Gastroesophageal sphincter (tissue), 4 donors: ENCODE measurements at regions not wholly inside any gene's neighbourhood (a gene's known extent, or its start where the extent isn't known, plus 50 kb on each side); places are given as distances from the start of the nearest gene placed in this dataset.
A peak's percentile ranks its signal among the peaks of the same experiment; 100 is the strongest.

Experiments
- ATAC-seq: fragments of 150-250 bp; one replicate; pipeline ENCODE4 v1.9.1; 2016; ENCODE audit warnings: mild to moderate bottlenecking, moderate library complexity
- H3K27ac ChIP-seq, 4 donors: fragments of 200-600 bp; sonication (generic) in 3 of 4; 1 replicate in 3 of 4; 2 replicates in 1 of 4; pipeline ENCODE4 v1.5.1; 2016 to 2019
- H3K27me3 ChIP-seq: fragments of 200-600 bp; sonication (generic); one replicate; pipeline ENCODE4 v1.5.1; 2019
- H3K36me3 ChIP-seq, 2 donors: fragments of 200-600 bp; sonication (generic); one replicate each; pipeline ENCODE4 v1.5.1; 2019; ENCODE audit warnings: control low read depth in 1 of 2
- H3K4me1 ChIP-seq, 3 donors: fragments of 200-600 bp; sonication (generic); 1 replicate in 2 of 3; 2 replicates in 1 of 3; pipeline ENCODE4 v1.5.1; 2016 to 2019; ENCODE audit warnings: control low read depth in 2 of 3
- H3K4me3 ChIP-seq, 2 donors: fragments of 200-600 bp; sonication (generic); one replicate each; pipeline ENCODE4 v1.5.1; 2019; ENCODE audit warnings: mild to moderate bottlenecking in 1 of 2, moderate library complexity in 1 of 2
- H3K9me3 ChIP-seq, 3 donors: fragments of 200-600 bp; sonication (generic); one replicate each; pipeline ENCODE4 v1.5.1; 2017 to 2019; ENCODE audit warnings: control low read depth in 2 of 3
- EP300 ChIP-seq: sonication (generic); formaldehyde crosslinking; IDR thresholded peaks from one replicate; pipeline ENCODE4 v1.6.1; 2017; ENCODE audit warnings: antibody characterized with exemption, mild to moderate bottlenecking
- POLR2A ChIP-seq, 2 donors: fragments of 450-650 bp; IDR thresholded peaks; one replicate each; pipeline ENCODE4 v1.6.1; 2017; ENCODE audit warnings: antibody characterized with exemption in 2 of 2, mild to moderate bottlenecking in 2 of 2, moderate library complexity in 1 of 2
- POLR2AphosphoS5 ChIP-seq: sonication (generic); formaldehyde crosslinking; IDR thresholded peaks from one replicate; pipeline ENCODE4 v1.6.1; 2017; ENCODE audit warnings: antibody characterized with exemption
- WGBS, 2 donors: methylation state at CpG; one replicate each; pipeline ENCODE4 v1.1.5; 2018; ENCODE audit warnings: low coverage in 1 of 2; 5-methylcytosine and 5-hydroxymethylcytosine counted together
- TF ChIP-seq, protein P1 (sequence below), 4 experiments: fragments of 200-600 bp in 2 of 4; fragments of 450-650 bp in 2 of 4; sonication (generic) in 1 of 4; IDR thresholded peaks; one replicate each; pipeline ENCODE4 v1.5.1; 2017 to 2019; ENCODE audit warnings: antibody characterized with exemption in 4 of 4, mild to moderate bottlenecking in 2 of 4, moderate library complexity in 2 of 4

DNA sequence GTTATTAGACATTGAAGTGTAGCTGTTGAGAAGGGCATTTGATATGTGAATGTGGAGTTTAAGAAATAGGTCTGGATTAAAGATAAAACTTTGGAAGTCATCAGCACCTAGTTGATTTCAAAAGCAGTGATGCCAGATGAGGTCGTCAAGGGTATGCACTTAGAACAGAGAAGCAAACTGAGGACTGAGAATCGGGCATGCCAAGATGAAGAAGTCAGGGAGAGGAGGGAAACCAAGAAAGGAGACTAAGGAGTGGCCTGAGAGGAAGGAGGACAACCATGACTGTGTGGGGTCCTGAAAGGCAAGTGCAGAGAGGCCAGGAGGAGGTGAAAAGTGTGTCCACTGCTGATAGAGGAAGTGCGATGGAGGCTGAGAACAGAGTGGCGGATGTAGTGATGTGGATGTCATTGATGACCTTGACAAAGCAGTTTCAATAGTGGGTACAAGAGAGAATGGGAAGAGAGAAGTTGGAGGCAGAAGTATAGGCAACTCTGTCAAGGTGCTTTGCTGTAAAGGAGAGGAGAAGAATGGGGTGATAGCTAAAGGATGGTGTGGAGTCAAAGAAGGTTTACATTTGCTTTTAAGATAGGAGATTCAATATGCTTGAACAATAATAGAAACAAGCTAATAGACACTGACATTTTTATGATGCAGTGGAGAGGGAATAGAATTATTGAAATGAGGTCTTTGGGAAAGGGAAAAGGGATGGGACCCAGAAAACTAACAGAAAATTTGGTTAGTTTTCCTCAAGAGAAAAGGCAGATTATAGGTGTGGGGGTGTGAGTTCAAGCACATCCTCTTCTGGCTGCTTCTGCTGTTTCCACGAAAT lies 139.7 kb upstream of the TMEM170B start:
- no peak for ATAC-seq
- H3K4me3 ChIP-seq = no peak overlapping the region
- no peaks in the 10 kb centered on the region for H3K27me3 ChIP-seq
- no peak overlapping the region for H3K27ac ChIP-seq
- TF ChIP-seq POLR2A (IDR thresholded peaks at IDR 0.05) = no peak
- TF ChIP-seq, protein P1, sequence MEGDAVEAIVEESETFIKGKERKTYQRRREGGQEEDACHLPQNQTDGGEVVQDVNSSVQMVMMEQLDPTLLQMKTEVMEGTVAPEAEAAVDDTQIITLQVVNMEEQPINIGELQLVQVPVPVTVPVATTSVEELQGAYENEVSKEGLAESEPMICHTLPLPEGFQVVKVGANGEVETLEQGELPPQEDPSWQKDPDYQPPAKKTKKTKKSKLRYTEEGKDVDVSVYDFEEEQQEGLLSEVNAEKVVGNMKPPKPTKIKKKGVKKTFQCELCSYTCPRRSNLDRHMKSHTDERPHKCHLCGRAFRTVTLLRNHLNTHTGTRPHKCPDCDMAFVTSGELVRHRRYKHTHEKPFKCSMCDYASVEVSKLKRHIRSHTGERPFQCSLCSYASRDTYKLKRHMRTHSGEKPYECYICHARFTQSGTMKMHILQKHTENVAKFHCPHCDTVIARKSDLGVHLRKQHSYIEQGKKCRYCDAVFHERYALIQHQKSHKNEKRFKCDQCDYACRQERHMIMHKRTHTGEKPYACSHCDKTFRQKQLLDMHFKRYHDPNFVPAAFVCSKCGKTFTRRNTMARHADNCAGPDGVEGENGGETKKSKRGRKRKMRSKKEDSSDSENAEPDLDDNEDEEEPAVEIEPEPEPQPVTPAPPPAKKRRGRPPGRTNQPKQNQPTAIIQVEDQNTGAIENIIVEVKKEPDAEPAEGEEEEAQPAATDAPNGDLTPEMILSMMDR (IDR thresholded peaks at IDR 0.05) = no peak
- TF ChIP-seq EP300 = no peak
- TF ChIP-seq POLR2AphosphoS5 = no peak
- H3K4me1 ChIP-seq = no peaks in the 10 kb centered on the region
- H3K9me3 ChIP-seq = no peaks in the 10 kb centered on the region
- no peaks in the 10 kb centered on the region for H3K36me3 ChIP-seq
- 80 to 87% methylated on average over 5 of the region's 5 CpGs for WGBS, 2 donors

DNA sequence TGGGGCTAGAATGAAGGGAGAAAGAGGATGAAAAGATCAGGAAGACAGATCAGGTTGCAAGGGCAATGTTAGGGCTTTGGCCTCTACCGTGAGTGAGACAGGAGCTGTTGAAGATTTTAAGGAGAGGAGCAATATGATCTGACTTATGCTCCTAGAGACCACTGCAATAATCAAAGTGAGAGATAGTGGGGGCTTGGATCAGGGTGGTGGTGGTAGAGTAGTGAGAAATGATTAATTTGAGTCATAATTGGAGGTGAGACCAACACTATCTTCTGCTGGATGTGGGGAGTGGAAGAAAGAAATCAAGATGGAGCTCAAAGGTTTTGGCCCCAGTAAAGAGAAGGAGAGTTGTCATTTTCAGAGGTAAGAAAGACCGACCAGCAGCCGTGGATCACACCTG lies 140.7 kb upstream of the TMEM170B start:
- Histone ChIP-seq H3K27me3 (no peaks in the 10 kb centered on the region), H3K4me1 (no peaks in the 10 kb centered on the region), H3K9me3 (no peaks in the 10 kb centered on the region), H3K4me3 (no peak overlapping the region), H3K27ac (no peak overlapping the region), H3K36me3 (no peaks in the 10 kb centered on the region)
- ATAC-seq = no peak
- 80 to 100% methylated on average over 3 of the region's 3 CpGs for WGBS, 2 donors
- no peak for TF ChIP-seq EP300
- TF ChIP-seq POLR2AphosphoS5 = no peak
- no peak for TF ChIP-seq POLR2A (IDR thresholded peaks at IDR 0.05)
- TF ChIP-seq, protein P1 (IDR thresholded peaks at IDR 0.05) = no peak

DNA sequence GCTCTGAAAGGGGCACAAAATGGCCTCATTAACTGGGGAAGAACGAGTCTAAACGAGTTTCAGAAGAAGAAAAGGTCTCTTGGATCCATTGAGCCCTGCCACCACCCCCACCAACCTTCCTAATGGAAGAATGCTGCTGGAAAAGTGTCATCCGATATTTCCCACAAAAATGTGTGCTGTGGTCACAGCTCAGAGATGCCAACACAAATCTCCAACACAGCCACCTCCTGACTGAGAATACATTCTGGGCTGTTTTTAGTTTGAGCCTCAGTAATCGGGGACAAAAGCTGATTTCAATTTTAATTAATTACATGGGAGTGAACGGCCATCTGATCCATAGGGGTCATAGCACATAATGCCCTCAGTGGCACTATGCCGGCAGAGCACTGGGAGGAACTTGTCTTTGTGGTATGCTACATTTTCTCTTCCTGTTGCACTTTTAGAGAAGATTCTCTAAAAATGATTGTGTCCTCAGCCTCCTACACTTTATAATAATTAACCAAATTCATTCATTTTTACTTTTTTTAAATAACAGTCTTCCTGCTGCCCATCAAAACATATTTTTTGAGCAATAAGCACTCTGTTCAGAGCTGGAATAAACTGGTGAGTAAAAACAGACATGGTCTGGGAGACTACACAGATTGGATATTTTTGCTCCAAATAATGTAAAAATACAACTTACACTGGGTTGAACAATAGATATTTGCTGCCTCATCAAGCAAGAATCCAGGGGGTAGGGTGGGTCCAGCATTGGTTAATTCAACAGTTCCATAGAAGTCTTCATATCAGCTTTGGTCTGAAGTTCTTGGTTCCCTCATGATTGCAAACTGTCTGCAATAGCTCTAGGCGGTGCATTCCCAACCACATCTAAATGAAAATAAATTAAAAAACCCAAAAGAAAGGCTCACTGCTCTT lies 143.6 kb upstream of the TMEM170B start:
- no peaks in the 10 kb centered on the region for H3K9me3 ChIP-seq
- H3K27ac ChIP-seq = no peak overlapping the region
- 77 to 81% methylated on average over 4 to 7 of the region's 7 CpGs for WGBS, 2 donors
- TF ChIP-seq EP300 (no peak), POLR2A (IDR thresholded peaks at IDR 0.05) (no peak), POLR2AphosphoS5 (no peak)
- TF ChIP-seq, protein P1 (IDR thresholded peaks at IDR 0.05) = no peak
- H3K36me3 ChIP-seq = no peaks in the 10 kb centered on the region
- no peaks in the 10 kb centered on the region for H3K4me1 ChIP-seq
- H3K27me3 ChIP-seq = no peaks in the 10 kb centered on the region
- H3K4me3 ChIP-seq = no peak overlapping the region
- no peak for ATAC-seq

DNA sequence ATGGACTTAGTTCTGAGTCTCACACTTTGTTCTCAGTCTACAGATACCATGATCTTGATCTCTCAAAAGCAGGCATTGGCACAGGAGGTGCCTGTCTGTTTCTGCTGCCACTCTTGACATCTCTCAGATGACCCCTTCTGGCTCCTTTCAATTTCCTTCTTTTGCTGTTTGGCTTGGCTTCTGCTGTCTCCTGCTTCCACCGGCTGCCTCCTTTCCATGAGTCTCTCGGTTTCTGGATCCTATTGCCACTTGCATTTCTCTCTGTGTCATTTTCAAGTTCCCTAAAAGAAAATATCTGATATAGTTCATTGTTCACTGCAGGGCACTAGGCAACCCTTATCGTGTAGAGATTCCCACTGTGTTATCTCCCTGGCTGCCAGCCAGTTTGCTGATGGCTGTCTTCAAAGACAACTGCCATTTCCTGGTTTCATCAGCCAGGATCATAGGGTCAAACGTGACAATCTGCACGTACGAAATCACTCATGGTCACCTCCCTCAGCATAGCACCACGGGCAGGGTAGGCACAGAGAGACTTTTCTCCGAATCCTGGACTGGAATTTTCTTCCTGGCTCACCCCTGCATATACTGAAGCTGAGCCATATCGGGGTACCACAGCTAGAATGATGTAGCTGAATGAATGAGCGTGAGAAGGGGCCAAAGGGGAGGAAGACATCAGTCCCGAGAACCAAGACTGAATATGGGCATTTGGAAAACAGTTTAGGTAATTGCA lies 144.6 kb upstream of the TMEM170B start:
- H3K36me3 ChIP-seq = no peaks in the 10 kb centered on the region
- ATAC-seq = no peak
- no peaks in the 10 kb centered on the region for H3K9me3 ChIP-seq
- peak overlapping the region in 2 of 4 donors; percentile 7 to 14 for H3K27ac ChIP-seq
- no peaks in the 10 kb centered on the region for H3K27me3 ChIP-seq
- H3K4me1 ChIP-seq = no peaks in the 10 kb centered on the region
- 56 to 82% methylated on average over 3 to 10 of the region's 11 CpGs for WGBS, 2 donors
- TF ChIP-seq POLR2AphosphoS5 = no peak
- TF ChIP-seq EP300 = no peak
- TF ChIP-seq, protein P1 (IDR thresholded peaks at IDR 0.05) = no peak
- no peak for TF ChIP-seq POLR2A (IDR thresholded peaks at IDR 0.05)
- H3K4me3 ChIP-seq = no peak overlapping the region
